Body of pancreas (tissue), 4 donors: ENCODE measurements at regions not wholly inside any gene's neighbourhood (a gene's known extent, or its start where the extent isn't known, plus 50 kb on each side); places are given as distances from the start of the nearest gene placed in this dataset.
A peak's percentile ranks its signal among the peaks of the same experiment; 100 is the strongest.

ENCODE experiments used
- ATAC-seq: fragments of 150-250 bp; one replicate; pipeline ENCODE4 v1.9.1; 2016
- DNase-seq, 4 donors: peaks; one replicate each; pipeline ENCODE4 v3.0.0-alpha.2; 2019
- H3K27ac ChIP-seq, 4 donors: fragments of 200-600 bp; sonication (generic); 1 replicate in 3 of 4; 2 replicates in 1 of 4; pipeline versions ENCODE4 v1.5.1 to v1.6.1; 2016 to 2019; ENCODE audit warnings: mild to moderate bottlenecking in 1 of 4, mixed read lengths in 1 of 4, moderate library complexity in 1 of 4
- H3K27me3 ChIP-seq, 2 donors: fragments of 200-600 bp; sonication (generic); one replicate each; pipeline ENCODE4 v1.6.0; 2016; ENCODE audit warnings: mild to moderate bottlenecking in 1 of 2
- H3K36me3 ChIP-seq, 2 donors: fragments of 200-600 bp; sonication (generic); replicated peaks in 1 of 2; 2 replicates each; pipeline ENCODE4 v1.5.1; 2016; ENCODE audit warnings: low read depth in 2 of 2; ENCODE audit not compliant: insufficient read depth in 1 of 2
- H3K4me1 ChIP-seq: fragments of 200-600 bp; sonication (generic); one replicate; pipeline ENCODE4 v1.6.0; 2016
- H3K4me3 ChIP-seq, 2 donors: fragments of 200-600 bp; sonication (generic); 1 replicate in 1 of 2; 2 replicates in 1 of 2; pipeline ENCODE4 v1.5.1; 2016 to 2019
- H3K9me3 ChIP-seq, 3 donors: fragments of 200-600 bp; sonication (generic); 1 replicate in 2 of 3; 2 replicates in 1 of 3; pipeline ENCODE4 v1.5.1; 2016
- POLR2A ChIP-seq, 3 donors: fragments of 450-650 bp; IDR thresholded peaks; one replicate each; pipeline ENCODE4 v1.6.1; 2016; ENCODE audit warnings: antibody characterized with exemption in 3 of 3, mild to moderate bottlenecking in 2 of 3
- WGBS, 2 donors: methylation state at CpG; one replicate each; pipeline ENCODE4 v1.1.5; 2017; 5-methylcytosine and 5-hydroxymethylcytosine counted together
- intact Hi-C: fragments of 100-400 bp; cut with DNase I; formaldehyde crosslinking; loops from one replicate; pipeline ENCODE4 v1.15.1; 2023
- TF ChIP-seq, protein P1 (sequence below), 7 experiments: fragments of 450-650 bp in 4 of 7; fragments of 200-600 bp in 3 of 7; sonication (generic) in 3 of 7; IDR thresholded peaks; one replicate each; pipeline ENCODE4 v1.5.1; 2016 to 2019; ENCODE audit warnings: antibody characterized with exemption in 7 of 7

DNA sequence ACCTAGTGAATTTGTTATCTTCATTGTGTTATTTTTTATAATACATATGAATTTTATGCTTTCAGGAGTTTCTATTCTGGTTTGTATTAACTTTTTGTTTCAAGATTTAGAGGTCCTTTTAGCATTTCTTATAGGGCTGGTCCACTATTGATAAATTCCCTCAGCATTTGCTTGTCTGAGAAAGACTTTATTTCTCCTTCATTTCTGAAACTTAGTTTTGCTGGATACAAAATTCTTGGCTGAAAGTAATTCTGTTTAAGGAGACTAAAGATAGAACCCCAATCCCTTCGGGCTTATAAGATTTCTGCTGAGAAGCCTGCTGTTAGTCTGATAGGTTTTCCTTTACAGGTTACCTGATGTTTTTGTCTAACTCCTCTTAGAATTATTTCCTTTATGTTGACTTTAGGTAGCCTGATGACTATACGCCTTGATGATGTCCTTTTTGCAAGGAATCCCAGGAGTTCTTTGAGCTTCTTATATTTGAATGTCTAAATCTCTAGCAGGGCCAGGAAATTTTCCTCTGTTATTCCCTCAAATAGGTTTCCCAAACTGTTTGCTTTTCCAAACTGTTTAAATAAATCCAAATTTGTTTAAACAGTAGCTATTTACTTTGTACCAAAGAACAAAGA lies 127.1 kb downstream of the CYSLTR2 start:
- intact Hi-C loops, result no loop called here
- 73 to 77% methylated on average over 2 of the region's 2 CpGs for WGBS, 2 donors
- no peak for ATAC-seq
- Histone ChIP-seq H3K4me3 (no peak overlapping the region), H3K9me3 (peaks cover 0 to 3% (median 0%) of the 10 kb centered on the region in 3 donors), H3K27me3 (no peaks in the 10 kb centered on the region), H3K27ac (no peak overlapping the region), H3K4me1 (no peaks in the 10 kb centered on the region), H3K36me3 (no peaks in the 10 kb centered on the region)
- no peak for TF ChIP-seq POLR2A (IDR thresholded peaks at IDR 0.05)
- TF ChIP-seq, protein P1, sequence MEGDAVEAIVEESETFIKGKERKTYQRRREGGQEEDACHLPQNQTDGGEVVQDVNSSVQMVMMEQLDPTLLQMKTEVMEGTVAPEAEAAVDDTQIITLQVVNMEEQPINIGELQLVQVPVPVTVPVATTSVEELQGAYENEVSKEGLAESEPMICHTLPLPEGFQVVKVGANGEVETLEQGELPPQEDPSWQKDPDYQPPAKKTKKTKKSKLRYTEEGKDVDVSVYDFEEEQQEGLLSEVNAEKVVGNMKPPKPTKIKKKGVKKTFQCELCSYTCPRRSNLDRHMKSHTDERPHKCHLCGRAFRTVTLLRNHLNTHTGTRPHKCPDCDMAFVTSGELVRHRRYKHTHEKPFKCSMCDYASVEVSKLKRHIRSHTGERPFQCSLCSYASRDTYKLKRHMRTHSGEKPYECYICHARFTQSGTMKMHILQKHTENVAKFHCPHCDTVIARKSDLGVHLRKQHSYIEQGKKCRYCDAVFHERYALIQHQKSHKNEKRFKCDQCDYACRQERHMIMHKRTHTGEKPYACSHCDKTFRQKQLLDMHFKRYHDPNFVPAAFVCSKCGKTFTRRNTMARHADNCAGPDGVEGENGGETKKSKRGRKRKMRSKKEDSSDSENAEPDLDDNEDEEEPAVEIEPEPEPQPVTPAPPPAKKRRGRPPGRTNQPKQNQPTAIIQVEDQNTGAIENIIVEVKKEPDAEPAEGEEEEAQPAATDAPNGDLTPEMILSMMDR (IDR thresholded peaks at IDR 0.05), result no peak
- DNase-seq, result no peak

DNA sequence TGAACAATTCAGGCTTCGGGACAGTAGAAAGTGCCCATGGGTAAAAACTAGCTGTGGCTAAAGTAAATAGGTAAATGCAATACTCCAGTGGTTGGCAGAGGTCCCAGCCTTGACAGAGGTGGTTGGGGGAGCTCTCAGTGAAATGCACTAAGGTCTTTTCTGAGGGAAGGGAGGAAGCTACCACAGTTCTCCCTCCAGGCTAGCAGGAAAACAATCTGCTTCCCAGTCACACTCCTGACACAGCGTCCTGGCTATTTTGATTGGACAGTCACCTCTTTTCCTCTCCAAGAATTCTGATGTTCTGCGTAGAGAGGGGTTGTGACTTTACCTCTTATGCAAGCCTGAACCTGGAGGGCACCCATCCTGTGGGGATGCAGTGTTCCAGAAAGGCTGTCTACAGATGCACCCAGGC lies 128.7 kb downstream of the CYSLTR2 start:
- no peaks in the 10 kb centered on the region for H3K27me3 ChIP-seq
- peaks cover 0 to 3% (median 0%) of the 10 kb centered on the region in 3 donors for H3K9me3 ChIP-seq
- no peak for ATAC-seq
- intact Hi-C loops, result no loop called here
- H3K4me1 ChIP-seq, result no peaks in the 10 kb centered on the region
- 60 to 62% methylated on average over 3 of the region's 3 CpGs for WGBS, 2 donors
- DNase-seq, result peak in 3 of 4 donors; percentile 20 to 26 (median 20)
- H3K36me3 ChIP-seq, result no peaks in the 10 kb centered on the region
- TF ChIP-seq POLR2A (IDR thresholded peaks at IDR 0.05), result no peak
- TF ChIP-seq, protein P1 (IDR thresholded peaks at IDR 0.05), result no peak
- no peak overlapping the region for H3K27ac ChIP-seq
- H3K4me3 ChIP-seq, result no peak overlapping the region

DNA sequence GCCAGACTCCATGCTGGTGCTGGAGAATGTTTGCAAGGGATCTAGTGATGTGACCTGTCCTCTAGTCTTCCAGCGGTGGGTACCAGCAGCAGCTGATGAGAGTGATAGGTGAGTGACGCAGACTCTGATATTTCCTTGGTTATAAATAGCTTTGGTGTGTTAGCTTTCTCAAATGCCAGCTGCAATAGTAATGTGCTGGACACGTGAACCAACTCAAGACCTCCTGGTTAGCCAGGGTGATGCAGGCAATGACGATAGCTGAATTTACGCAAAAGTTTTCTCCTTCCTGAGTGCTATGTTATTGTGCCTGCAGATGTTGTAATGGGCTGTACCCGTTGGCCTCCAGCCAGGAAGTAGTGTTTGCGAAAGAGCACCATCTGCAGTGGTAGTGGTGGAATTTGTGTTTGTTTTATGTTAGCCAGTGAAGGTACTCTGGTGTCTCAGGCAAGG lies 129.5 kb downstream of the CYSLTR2 start:
- no peaks in the 10 kb centered on the region for H3K4me1 ChIP-seq
- no peaks in the 10 kb centered on the region for H3K27me3 ChIP-seq
- H3K27ac ChIP-seq, result no peak overlapping the region
- peaks cover 0 to 3% (median 0%) of the 10 kb centered on the region in 3 donors for H3K9me3 ChIP-seq
- intact Hi-C loops, result no loop called here
- H3K4me3 ChIP-seq, result no peak overlapping the region
- 49 to 69% methylated on average over 7 of the region's 7 CpGs for WGBS, 2 donors
- TF ChIP-seq POLR2A (IDR thresholded peaks at IDR 0.05), result no peak
- peak; percentile 38 for ATAC-seq
- no peaks in the 10 kb centered on the region for H3K36me3 ChIP-seq
- DNase-seq, result peak; percentile 36 to 77 (median 56)

DNA sequence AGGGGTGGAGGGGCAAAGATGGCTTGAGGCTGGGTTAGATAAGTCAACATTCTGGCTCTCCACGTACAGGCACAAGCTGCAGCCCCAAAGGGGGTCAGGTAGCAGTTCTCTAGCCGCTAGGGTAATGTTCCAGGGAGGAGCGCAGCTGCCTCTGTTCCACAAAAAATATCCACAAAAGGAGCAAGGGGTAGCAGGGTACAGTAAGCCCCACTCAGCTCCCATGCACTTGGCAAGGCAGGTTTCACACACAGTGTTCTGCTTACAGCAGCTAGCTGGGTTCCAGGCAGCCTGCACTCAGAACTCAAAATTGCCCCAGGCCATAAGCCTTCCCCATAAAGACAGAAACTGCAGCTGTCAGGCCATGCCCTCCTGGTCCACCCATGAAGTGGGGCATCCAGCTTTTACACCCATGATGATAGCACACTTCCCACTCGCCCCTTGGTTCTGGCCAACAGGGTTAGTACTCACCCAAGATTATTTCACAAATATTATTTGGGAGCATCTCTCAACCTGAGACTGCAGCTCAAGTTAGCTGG lies 130.0 kb downstream of the CYSLTR2 start:
- TF ChIP-seq POLR2A (IDR thresholded peaks at IDR 0.05), result no peak
- TF ChIP-seq, protein P1 (IDR thresholded peaks at IDR 0.05), result no peak
- Histone ChIP-seq H3K4me3 (no peak overlapping the region), H3K36me3 (no peaks in the 10 kb centered on the region), H3K27me3 (no peaks in the 10 kb centered on the region), H3K27ac (no peak overlapping the region), H3K9me3 (peaks cover 0 to 3% (median 0%) of the 10 kb centered on the region in 3 donors), H3K4me1 (no peaks in the 10 kb centered on the region)
- ATAC-seq (no peak), DNase-seq (no peak)
- intact Hi-C loops, result no loop called here
- 73 to 93% methylated on average over 3 to 4 of the region's 4 CpGs for WGBS, 2 donors

DNA sequence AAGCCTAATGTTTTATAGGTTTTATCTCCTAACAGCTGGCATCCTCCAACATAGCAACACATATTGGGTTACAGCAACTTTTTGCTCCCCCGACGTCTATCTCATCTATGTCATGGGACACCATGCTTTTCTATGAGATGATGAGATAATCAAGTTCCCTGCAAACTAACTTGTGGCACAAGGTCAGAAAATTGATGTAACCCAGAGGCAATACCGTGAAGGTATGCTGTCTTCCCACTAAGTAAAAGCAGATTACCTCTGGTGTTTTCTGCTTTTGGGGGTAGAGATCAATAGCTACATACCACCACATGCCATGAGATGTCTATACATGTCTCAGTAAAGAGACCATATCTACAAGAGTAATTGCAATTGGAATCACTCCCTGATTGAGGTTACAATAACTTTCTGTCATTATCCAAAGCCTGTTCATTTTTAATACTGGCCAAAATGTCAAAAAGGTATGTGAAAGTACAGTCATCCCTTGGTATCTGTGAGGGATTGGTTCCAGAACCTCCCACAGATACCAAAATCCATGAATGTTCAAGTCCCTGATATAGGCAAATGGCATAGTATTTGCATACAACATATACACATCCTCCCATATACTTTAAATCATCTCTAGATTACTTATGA lies 131.3 kb downstream of the CYSLTR2 start:
- Histone ChIP-seq H3K27me3 (no peaks in the 10 kb centered on the region), H3K9me3 (peaks cover 0 to 3% (median 0%) of the 10 kb centered on the region in 3 donors), H3K36me3 (no peaks in the 10 kb centered on the region), H3K27ac (no peak overlapping the region), H3K4me1 (no peaks in the 10 kb centered on the region), H3K4me3 (no peak overlapping the region)
- DNase-seq, result no peak
- TF ChIP-seq, protein P1 (IDR thresholded peaks at IDR 0.05), result no peak
- no peak for TF ChIP-seq POLR2A (IDR thresholded peaks at IDR 0.05)
- intact Hi-C loops, result no loop called here
- WGBS, 2 donors, result 73 to 74% methylated on average over 3 of the region's 3 CpGs
- ATAC-seq, result no peak
